Dermis microvascular lymphatic vessel endothelial cell (primary cell): ENCODE measurements at regions not wholly inside any gene's neighbourhood (a gene's known extent, or its start where the extent isn't known, plus 50 kb on each side); places are given as distances from the start of the nearest gene placed in this dataset.
"Not testable (repeated sequence)": the region's sequence is repeated elsewhere in the genome, so short reads cannot be mapped to it uniquely, and the experiment has no call there.

Experiments used
- DNase-seq, 2 donors: peaks; one replicate each; pipeline versions ENCODE4 v3.0.0 to v3.0.0-alpha.2; 2010; ENCODE audit warnings: low read depth in 2 of 2

GRCh38 chr4:65265526-65265925 lies 404.8 kb downstream of the EPHA5 start:
- no peak for DNase-seq

- DNase-seq: no peak
Observed at GRCh38 chr4:65259296-65259695, 411.0 kb downstream of the EPHA5 start.

GRCh38 chr4:65250916-65251315 lies 419.4 kb downstream of the EPHA5 start:
- DNase-seq: no peak

GRCh38 chr4:65249111-65249510 lies 421.2 kb downstream of the EPHA5 start:
- DNase-seq: no peak

GRCh38 chr4:65242156-65242846 lies 428.0 kb downstream of the EPHA5 start:
- DNase-seq: no peak

GRCh38 chr4:65241257-65241997 lies 428.9 kb downstream of the EPHA5 start:
- no peak for DNase-seq

- no peak for DNase-seq
Observed at GRCh38 chr4:65234061-65234460, 436.2 kb downstream of the EPHA5 start.

- DNase-seq: no peak
Observed at GRCh38 chr4:65227628-65228027, 442.7 kb downstream of the EPHA5 start.

- no peak for DNase-seq
Observed at GRCh38 chr4:65223601-65224000, 446.7 kb downstream of the EPHA5 start.

- DNase-seq: not testable (repeated sequence)
Observed at GRCh38 chr4:65223074-65223473, 447.2 kb downstream of the EPHA5 start.

- DNase-seq: no peak
Observed at GRCh38 chr4:65217179-65217578, 453.1 kb downstream of the EPHA5 start.

GRCh38 chr4:65202853-65203236 lies 467.4 kb downstream of the EPHA5 start:
- no peak for DNase-seq

- DNase-seq: no peak
Observed at GRCh38 chr4:65202165-65202852, 468.0 kb downstream of the EPHA5 start.

- no peak for DNase-seq
Observed at GRCh38 chr4:65195666-65196065, 474.6 kb downstream of the EPHA5 start.

- DNase-seq: no peak
Observed at GRCh38 chr4:65195002-65195401, 475.3 kb downstream of the EPHA5 start.

- DNase-seq: no peak
Observed at GRCh38 chr4:65193985-65194384, 476.3 kb downstream of the EPHA5 start.

GRCh38 chr4:65190780-65191179 lies 479.5 kb downstream of the EPHA5 start:
- no peak for DNase-seq

- DNase-seq: no peak
Observed at GRCh38 chr4:65175585-65175984, 494.7 kb downstream of the EPHA5 start.

- no peak for DNase-seq
Observed at GRCh38 chr4:65170768-65171514, 499.3 kb downstream of the EPHA5 start.

GRCh38 chr4:65167719-65168118 lies 502.6 kb downstream of the EPHA5 start:
- DNase-seq: no peak

GRCh38 chr4:65152205-65152604 lies 518.1 kb downstream of the EPHA5 start:
- DNase-seq: no peak

GRCh38 chr4:65139998-65140397 lies 530.3 kb downstream of the EPHA5 start:
- DNase-seq: no peak
